ENCODE measurements at regions not wholly inside any gene's neighbourhood (a gene's known extent, or its start where the extent isn't known, plus 50 kb on each side); places are given as distances from the start of the nearest gene placed in this dataset.
"Not testable (repeated sequence)": the region's sequence is repeated elsewhere in the genome, so short reads cannot be mapped to it uniquely, and the experiment has no call there.

GRCh38 chrX:45986081-45986480 lies 559.1 kb downstream of the ZNF674 start:
- no peak for DNase-seq (ENCODE audit: low spot score)

GRCh38 chrX:45982958-45983727 lies 562.1 kb downstream of the ZNF674 start:
- DNase-seq (ENCODE audit: low spot score), result not testable (repeated sequence)

- no peak for DNase-seq (ENCODE audit: low spot score)
Observed at GRCh38 chrX:45980726-45981125, 564.5 kb downstream of the ZNF674 start.

DNA sequence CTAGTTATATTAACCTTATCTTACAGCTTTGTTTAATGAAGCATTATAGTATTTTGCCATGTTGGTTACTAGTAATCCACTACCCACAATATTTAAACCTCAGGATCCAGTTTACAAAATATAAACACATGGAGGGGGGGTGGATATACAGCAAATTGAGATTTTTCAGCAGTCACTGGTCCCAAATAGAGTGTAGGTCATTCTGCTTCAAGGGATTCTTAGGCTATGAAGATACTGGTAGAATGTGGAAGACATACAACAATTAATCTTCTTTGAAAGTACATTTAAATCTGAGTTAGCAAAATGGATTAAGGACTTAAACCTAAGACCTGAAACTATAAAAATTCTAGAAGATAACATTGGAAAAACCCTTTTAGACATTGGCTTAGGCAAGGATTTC lies 569.6 kb downstream of the ZNF674 start:
- DNase-seq (ENCODE audit: low spot score), result no peak

DNA sequence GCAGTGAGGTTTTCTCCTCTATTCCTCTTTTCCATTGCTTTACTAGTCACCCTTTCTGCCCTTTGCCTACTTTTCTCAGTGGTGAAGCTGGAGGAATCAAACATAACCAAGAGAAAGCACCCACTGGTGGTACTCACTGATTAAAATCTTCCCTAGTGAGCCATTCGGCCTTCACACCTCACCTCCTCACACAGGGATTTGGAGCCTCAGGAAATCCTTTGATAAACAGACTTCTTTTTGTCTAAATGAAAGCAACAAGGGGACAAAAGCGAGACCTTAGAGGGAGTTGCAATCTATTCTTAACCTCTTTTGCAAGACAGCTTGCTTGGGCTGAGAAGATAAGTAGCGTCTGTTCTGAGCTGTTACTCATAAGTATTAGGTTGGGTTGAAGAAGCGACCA lies 572.6 kb downstream of the ZNF674 start:
- no peak for DNase-seq (ENCODE audit: low spot score)

DNA sequence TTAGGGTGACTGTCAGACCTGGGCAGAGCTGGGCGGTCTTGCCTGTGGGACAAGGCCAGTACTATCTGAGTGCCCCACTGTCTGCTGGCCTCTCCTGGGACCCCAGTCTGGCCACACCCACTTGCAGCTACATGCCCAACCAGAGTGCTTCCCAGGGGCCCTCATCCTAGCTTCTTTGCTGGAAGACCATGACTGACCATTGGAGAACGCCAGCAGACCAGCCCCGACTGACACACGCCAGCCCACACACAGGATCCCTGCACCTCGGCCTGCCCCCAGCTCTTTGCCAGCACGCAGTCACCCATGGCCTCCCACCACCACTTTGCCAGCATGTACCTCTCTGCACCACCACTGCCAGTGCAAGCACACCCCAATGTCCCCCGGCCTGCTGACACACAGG lies 585.7 kb downstream of the ZNF674 start:
- DNase-seq (ENCODE audit: low spot score), result no peak

DNA sequence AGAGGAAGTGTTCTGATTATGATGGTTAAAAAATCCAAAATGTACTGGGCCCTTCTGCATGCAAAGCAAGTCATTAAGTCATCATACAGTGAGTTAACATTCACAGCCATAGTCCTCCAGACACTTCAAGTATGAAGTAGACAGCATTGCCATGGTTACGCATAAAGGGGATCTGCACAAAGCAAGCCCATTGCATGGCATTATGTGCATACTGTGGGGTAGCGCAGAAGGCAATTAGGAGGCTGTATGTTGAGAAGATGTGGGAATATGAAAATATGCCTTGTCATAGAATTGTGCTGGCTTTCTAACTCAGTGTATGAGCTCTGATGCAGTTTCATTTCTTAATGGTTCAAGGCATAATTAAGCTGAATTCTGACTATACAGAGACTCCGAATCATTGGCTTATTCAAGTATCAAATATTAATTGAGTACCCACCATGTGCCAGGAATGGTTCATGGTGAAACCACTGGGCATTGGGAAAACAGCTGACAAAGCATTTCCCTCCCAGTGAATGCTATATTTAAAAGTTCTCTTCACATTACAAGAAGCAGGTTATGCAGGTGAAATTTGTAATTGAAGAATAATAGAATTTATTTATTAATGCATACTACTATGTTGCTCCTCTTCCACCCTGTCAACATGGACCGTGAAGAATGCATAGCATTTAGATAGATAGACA lies 588.9 kb downstream of the ZNF674 start:
- no peak for DNase-seq (ENCODE audit: low spot score)

DNA sequence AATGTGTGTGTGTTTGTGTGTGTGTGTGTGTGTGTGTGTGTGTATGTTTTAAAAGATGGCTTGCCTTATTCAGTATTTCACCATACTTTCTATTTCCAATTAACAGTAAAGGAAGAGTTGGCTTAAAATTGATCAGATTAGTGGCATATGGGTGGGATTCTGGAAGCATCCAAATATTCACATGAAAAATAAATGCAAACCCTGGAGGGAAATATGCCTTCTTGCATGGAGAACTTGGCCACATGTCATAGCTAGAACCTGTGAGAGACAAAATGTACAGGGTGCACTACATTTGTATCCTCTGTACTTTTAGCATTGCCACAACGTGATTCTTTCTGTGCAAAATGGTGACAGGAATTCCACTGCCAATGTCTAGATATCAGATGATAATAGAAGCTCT lies 589.6 kb downstream of the ZNF674 start:
- no peak for DNase-seq (ENCODE audit: low spot score)

GRCh38 chrX:45954026-45954425 lies 591.2 kb downstream of the ZNF674 start:
- no peak for DNase-seq (ENCODE audit: low spot score)

- no peak for DNase-seq (ENCODE audit: low spot score)
Observed at GRCh38 chrX:45952030-45952429, 593.2 kb downstream of the ZNF674 start.

DNA sequence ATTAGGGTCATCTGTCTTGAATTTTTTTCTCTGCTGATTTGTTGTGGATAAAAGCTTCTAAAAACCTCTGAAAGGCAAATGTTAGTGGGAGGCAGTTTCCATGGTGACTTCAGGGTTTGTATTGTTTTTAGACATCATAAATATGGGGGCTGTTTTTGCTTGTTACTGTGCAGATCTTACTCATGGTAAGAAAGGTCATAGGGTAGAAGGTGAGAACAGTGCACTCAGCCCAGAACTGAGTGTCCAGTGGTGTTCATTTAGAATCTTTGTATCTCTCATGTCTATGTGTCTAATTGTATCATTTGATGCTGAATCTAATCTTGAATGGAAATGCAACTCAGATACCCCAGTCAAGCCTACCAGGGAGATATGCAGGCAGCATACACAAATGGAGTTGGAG lies 609.8 kb downstream of the ZNF674 start:
- no peak for DNase-seq (ENCODE audit: low spot score)

DNA sequence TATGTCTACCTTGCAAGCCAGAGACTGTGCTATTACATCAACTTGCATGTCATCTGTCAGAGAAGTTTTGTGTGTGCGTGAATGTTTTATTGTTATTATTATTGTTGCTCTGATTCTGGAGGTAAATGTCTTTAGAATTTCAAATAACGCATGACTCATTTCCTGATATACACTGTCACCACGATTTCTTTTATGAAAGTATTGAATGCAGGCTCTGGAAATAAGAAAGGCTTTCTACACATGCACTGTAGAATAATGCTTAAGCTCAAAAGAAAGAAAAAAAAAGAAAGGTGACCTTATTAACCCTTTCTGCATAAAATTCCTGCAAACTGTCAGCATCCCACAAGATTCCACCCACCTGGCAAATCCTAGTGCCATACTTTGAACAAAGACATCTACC lies 632.9 kb downstream of the ZNF674 start:
- DNase-seq (ENCODE audit: low spot score), result no peak

DNA sequence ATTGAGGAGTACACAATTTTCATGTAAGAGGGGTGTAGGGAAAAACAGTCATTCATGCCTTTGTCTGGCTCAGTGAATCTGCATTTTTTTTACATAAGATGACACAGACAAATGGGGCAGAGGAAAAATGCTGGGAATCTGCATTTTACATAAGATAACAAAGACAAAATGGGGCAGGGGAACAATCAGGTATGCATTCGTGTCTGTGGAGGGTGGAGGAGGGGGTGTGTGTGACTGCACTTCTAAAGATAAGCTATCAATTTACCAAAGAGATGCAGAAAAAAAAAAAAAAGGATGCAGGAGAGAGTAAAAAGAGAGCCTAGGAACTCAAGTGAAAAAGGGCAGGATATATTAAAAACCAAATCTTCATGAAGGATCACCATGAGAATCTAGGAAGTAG lies 637.4 kb downstream of the ZNF674 start:
- DNase-seq (ENCODE audit: low spot score), result no peak

DNA sequence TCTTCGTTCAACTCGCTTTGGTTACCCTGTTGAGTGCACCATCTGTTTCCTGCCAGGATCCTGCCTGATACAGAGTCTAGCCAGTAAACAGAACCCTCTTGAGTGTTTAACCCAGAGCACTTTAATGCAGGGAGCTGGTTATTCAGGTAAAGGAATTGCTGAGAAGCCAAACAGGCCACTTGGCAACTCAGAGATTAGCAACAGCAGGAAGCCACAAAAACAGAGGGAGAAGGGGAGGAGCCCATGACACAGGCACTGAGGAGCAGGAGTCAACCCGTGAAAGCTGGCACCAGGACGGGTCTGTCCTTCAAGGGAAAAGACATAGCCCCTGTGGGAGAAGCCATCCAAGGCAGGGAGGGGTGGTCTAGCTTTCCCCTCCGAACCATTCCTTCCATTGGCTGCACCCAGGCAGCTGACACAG lies 641.4 kb downstream of the ZNF674 start:
- no peak for DNase-seq (ENCODE audit: low spot score)

- no peak for DNase-seq (ENCODE audit: low spot score)
Observed at GRCh38 chrX:45900766-45901615, 644.2 kb downstream of the ZNF674 start.

DNA sequence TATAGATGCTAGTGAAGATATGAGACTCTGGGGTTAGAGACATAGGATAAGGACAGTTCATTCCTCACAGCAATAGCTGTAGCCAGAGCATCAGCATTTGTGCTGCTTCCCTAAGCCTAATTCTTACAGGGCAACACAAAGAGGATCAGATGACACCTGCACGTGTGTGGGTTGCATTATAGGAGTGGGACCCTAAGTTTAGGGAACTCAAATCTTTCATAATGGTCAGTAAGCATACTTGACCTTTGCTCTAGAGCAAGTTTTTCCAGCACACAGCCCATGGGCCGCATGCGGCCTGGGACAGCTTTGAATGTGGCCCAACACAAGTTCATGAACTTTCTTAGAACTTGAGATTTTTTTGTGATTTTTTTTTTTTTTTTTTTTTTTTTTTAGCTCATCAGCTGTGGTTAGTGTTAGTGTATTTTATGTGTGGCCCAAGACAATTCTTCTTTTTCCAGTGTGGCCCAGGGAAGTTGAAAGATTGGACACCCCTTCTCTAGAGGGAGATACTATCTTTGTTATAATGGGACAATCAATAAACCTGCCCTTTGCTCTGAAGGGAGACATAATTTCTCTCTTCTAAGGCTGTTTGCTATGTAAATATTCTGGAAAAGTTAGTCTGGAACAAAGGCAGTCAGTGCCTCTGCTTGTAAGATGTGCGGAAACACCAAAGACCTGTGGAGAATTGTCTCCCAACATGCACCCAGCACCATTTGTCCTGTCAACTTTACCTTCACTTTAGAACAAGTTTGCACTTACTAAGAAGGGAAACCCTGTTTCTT lies 650.2 kb downstream of the ZNF674 start:
- DNase-seq (ENCODE audit: low spot score), result no peak

- DNase-seq (ENCODE audit: low spot score), result no peak
Observed at GRCh38 chrX:45889471-45889870, 655.8 kb downstream of the ZNF674 start.

- no peak for DNase-seq (ENCODE audit: low spot score)
Observed at GRCh38 chrX:45888518-45888917, 656.7 kb downstream of the ZNF674 start.

GRCh38 chrX:45885931-45886330 lies 659.3 kb downstream of the ZNF674 start:
- DNase-seq (ENCODE audit: low spot score), result no peak

DNA sequence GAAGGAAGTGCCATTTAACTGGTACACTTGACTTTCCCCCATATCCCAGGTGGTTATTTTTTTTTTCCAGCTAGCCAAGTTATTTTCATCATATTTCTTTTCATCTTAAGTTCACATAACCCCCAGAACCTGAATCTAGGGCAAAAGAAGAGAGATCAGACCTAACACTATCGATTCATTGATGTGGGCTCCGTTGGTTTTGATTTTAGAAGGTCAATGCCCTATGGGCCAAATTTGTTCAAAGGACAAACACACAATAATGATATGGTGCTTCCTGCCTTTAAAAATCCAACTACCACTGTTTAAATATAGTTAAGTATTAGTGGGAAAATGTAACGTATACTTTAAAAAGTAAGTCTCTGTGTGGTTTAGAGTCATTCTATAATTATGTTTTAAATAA lies 665.7 kb downstream of the ZNF674 start:
- DNase-seq (ENCODE audit: low spot score), result no peak

- no peak for DNase-seq (ENCODE audit: low spot score)
Observed at GRCh38 chrX:45876206-45876605, 669.0 kb downstream of the ZNF674 start.

DNA sequence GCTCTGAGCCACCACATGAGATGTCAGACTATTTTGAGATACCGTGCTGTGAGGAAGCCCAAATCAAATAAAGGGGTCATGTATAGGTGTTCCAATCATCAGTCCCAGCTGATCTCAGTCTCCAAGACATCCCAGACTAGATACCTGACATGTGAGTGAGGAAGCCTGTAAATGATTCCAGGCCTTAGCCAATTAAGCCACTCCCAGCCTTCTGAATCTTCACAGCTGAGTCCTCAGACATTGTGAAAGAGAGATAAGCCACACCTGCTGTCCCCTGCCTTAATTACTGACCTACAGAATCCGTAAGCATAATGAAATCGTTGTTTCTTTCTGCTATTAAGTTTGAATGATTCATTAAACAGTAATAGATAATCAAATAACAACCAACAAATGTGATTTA lies 671.4 kb downstream of the ZNF674 start:
- DNase-seq (ENCODE audit: low spot score), result no peak

Measured in LoVo (cell line).